ENCODE measurements at regions not wholly inside any gene's neighbourhood (a gene's known extent, or its start where the extent isn't known, plus 50 kb on each side); places are given as distances from the start of the nearest gene placed in this dataset.

GRCh38 chr1:214777364-214777763, 174.4 kb downstream of the CENPF start:
- ATAC-seq (no peak), FAIRE-seq (no peak), DNase-seq (ENCODE audit: low spot score) (no peak)
- no TSS peak for BruUV-seq (replicated peaks)
- Histone ChIP-seq H3K4me2 (ENCODE audit: low read depth, low read length) (no peak overlapping the region), H3K27me3 (ENCODE audit: control insufficient read depth in 1 of 2, insufficient read depth in 2 of 2, low read length in 2 of 2) (no peaks in the 10 kb centered on the region; a peak in 1 of 5 replicates), H3K9me3 (ENCODE audit: low read length) (no peaks in the 10 kb centered on the region), H3K9ac (ENCODE audit: insufficient read depth, low read depth, low read length) (no peak overlapping the region), H4K20me1 (ENCODE audit: insufficient read depth, low read length) (no peaks in the 10 kb centered on the region), H3K4me3 (replicated peaks in 1 of 3; ENCODE audit: insufficient read depth in 1 of 3, low read depth in 2 of 3, low read length in 3 of 3) (no peak overlapping the region), H3K27ac (ENCODE audit: extremely low read length, insufficient read depth, low read length) (no peak overlapping the region), H3K79me2 (ENCODE audit: insufficient read depth, low read length) (no peaks in the 10 kb centered on the region), H2AFZ (ENCODE audit: low read length) (no peak overlapping the region), H3K36me3 (replicated peaks in 1 of 2; ENCODE audit: control insufficient read depth in 1 of 2, insufficient read depth in 2 of 2, low read length in 2 of 2) (no peaks in the 10 kb centered on the region), H3K4me1 (ENCODE audit: insufficient read depth, low read length) (no peaks in the 10 kb centered on the region)
- intact Hi-C loops (cut with micrococcal nuclease; ENCODE audit: unreplicated experiment) (no loop called here), in situ Hi-C loops (cut with HindIII; ENCODE audit: extremely low pct_ligation_motif_present, low pct_unique_long_range_greater_than_20kb) (no loop called here)
- WGBS (ENCODE audit: low lambda C conversion rate), result 31% methylated on average over 3 of the region's 3 CpGs
- ChIA-PET POLR2A (no interaction called here), CTCF (ENCODE audit: low intra/inter-chr PET ratio, low total read pairs) (no interaction called here)
- no peak for TF ChIP-seq PLRG1 (conservative IDR thresholded peaks at IDR 0.05)
- no peak for TF ChIP-seq NR2C2 (CRISPR knock-in tag; IDR thresholded peaks at IDR 0.05; ENCODE audit: borderline replicate concordance)
- no peak for TF ChIP-seq RBAK (CRISPR knock-in tag; IDR thresholded peaks at IDR 0.05)
- no peak for TF ChIP-seq ETS1 (CRISPR knock-in tag; IDR thresholded peaks at IDR 0.05)
- no peak for TF ChIP-seq TEF (CRISPR knock-in tag; IDR thresholded peaks at IDR 0.05)
- no peak for TF ChIP-seq MAZ (IDR thresholded peaks at IDR 0.05; ENCODE audit: borderline replicate concordance, low read depth, low read length)
- no peak for TF ChIP-seq MAZ (CRISPR knock-in tag; IDR thresholded peaks at IDR 0.05; ENCODE audit: low read depth)
- no peak for TF ChIP-seq ZNF800 (CRISPR knock-in tag; IDR thresholded peaks at IDR 0.05)
- TF ChIP-seq ZNF10 (CRISPR knock-in tag; IDR thresholded peaks at IDR 0.05; ENCODE audit: borderline replicate concordance, low read depth), result no peak
- no peak for TF ChIP-seq TP53 (CRISPR knock-in tag; conservative IDR thresholded peaks at IDR 0.05)
- no peak for TF ChIP-seq TCF12 (IDR thresholded peaks at IDR 0.05)
- no peak for TF ChIP-seq TCF12 (CRISPR knock-in tag; IDR thresholded peaks at IDR 0.05)
- TF ChIP-seq ZFP62 (CRISPR knock-in tag; IDR thresholded peaks at IDR 0.05), result no peak

All from HepG2 (cell line).